MM.1S (cell line): ENCODE measurements at regions not wholly inside any gene's neighbourhood (a gene's known extent, or its start where the extent isn't known, plus 50 kb on each side); places are given as distances from the start of the nearest gene placed in this dataset.

Experiments used
- EZH2 ChIP-seq: fragments of 300-600 bp; sonication (generic); optimal IDR thresholded peaks from 2 replicates; pipeline ENCODE3; 2017; ENCODE audit warnings: low read depth, mild to moderate bottlenecking, antibody characterized with exemption, low read length, mixed read lengths
- TF ChIP-seq, protein P1 (sequence below): fragments of 300-600 bp; sonication (generic); IDR thresholded peaks from 2 replicates; pipeline ENCODE4 v1.5.1; 2016; ENCODE audit warnings: antibody characterized with exemption, low read length, mixed read lengths

DNA sequence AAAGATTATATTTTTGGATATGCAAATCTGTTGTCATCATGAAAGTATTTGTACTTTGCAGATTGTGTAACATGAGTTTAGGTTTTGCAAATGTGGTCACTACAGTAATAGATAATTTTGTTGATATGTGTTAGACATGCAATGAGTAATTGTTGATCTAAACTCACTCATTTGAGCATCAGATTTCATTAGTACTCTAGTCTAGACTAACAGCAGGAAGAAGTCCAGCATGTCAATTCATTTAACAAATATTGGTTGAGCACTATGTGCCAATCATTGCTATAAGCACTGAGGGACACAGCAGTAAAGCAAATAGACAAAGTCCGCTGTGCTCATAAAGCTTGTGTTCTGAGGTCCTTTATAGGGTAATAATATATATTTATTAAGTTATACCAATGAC lies 350.0 kb downstream of the USP25 start:
- TF ChIP-seq EZH2 = no peak
- TF ChIP-seq, protein P1, sequence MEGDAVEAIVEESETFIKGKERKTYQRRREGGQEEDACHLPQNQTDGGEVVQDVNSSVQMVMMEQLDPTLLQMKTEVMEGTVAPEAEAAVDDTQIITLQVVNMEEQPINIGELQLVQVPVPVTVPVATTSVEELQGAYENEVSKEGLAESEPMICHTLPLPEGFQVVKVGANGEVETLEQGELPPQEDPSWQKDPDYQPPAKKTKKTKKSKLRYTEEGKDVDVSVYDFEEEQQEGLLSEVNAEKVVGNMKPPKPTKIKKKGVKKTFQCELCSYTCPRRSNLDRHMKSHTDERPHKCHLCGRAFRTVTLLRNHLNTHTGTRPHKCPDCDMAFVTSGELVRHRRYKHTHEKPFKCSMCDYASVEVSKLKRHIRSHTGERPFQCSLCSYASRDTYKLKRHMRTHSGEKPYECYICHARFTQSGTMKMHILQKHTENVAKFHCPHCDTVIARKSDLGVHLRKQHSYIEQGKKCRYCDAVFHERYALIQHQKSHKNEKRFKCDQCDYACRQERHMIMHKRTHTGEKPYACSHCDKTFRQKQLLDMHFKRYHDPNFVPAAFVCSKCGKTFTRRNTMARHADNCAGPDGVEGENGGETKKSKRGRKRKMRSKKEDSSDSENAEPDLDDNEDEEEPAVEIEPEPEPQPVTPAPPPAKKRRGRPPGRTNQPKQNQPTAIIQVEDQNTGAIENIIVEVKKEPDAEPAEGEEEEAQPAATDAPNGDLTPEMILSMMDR = no peak
